ENCODE measurements at regions not wholly inside any gene's neighbourhood (a gene's known extent, or its start where the extent isn't known, plus 50 kb on each side); places are given as distances from the start of the nearest gene placed in this dataset.
A peak's percentile ranks its signal among the peaks of the same experiment; 100 is the strongest.

DNA sequence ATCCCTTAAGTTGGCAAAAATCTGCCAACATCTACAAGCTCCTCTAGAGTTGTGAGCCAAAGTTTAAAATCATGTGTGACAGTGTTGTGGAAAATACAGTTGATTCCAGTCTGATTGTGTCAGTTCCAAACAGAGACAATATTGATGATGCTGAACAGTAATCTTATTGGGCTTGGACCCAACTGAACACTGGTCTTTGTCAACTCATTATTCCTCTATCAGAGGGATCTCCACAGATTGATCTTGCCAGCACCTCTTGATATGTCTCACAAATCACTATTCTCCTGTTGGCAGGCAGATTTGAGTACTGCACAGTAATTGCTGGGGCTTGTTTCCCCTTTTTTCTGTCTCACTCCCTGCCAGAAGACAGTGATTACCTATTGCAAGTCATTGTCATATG lies 326.6 kb upstream of the DPH6 start:
- ChIA-PET CTCF (no interaction called here), POLR2A (no interaction called here)
- no peak overlapping the region for H3K4me3 ChIP-seq (ENCODE audit: low read depth, low read length)
- TF ChIP-seq, protein P1, sequence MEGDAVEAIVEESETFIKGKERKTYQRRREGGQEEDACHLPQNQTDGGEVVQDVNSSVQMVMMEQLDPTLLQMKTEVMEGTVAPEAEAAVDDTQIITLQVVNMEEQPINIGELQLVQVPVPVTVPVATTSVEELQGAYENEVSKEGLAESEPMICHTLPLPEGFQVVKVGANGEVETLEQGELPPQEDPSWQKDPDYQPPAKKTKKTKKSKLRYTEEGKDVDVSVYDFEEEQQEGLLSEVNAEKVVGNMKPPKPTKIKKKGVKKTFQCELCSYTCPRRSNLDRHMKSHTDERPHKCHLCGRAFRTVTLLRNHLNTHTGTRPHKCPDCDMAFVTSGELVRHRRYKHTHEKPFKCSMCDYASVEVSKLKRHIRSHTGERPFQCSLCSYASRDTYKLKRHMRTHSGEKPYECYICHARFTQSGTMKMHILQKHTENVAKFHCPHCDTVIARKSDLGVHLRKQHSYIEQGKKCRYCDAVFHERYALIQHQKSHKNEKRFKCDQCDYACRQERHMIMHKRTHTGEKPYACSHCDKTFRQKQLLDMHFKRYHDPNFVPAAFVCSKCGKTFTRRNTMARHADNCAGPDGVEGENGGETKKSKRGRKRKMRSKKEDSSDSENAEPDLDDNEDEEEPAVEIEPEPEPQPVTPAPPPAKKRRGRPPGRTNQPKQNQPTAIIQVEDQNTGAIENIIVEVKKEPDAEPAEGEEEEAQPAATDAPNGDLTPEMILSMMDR (IDR thresholded peaks at IDR 0.05; ENCODE audit: insufficient read depth, low read length, missing control alignments): no peak
- no peak for DNase-seq (ENCODE audit: low read depth, low spot score)

DNA sequence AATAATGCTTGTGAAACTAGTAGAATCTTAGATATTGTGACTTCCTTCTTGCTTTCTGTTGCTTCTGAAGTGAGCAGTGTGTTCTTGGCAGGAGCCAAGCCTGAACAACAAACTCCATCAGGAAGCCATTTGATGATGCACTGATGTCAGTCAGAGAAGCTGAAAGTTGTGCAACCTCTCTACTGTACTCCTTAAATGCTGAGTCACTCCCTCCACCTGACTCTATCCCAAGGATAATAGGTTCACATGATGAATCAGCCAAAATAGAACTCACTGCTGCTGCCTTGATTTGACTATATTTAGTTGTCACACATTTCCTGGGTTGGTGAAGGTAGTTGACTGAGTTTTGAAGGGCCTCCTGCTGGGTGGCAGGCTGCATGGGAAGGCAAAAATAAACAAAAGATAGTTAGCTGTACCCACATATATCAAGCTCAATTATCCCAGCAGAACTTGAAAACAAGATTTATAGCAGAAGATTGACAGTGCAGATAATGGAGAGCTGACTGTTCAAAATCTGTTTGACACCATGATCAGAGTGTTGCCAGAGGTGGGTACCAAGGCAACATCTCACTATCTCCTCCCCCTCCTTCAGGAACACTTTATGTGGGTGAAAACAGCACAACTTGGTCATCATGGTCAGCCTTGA lies 328.4 kb upstream of the DPH6 start:
- ChIA-PET POLR2A (no interaction called here), CTCF (interaction anchor here (1.5 kb wide), 1 partner anchor 8 kb away, joined by 4 read pairs; no protein-coding TSS in a partner anchor)
- peak; percentile 53 for DNase-seq (ENCODE audit: low read depth, low spot score)

DNA sequence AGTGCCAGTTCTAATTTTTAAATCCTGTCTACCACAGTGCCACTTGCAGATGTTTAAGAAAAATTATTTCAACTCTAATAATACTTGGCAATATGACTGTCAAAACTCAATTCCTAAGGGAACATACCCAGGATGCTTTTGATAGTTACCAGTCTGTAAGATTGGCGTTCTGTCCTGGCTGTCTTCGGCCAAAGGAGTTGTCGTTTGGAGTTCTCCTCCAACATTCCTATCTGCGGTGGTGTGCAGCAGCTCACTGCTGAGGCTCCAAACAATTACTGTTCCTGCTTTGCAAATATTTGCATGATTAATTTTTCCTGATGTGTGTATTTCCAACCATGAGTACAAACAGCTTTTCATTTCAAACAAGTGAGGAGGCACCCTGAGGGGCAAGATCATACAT lies 330.8 kb upstream of the DPH6 start:
- ChIA-PET POLR2A (no interaction called here), CTCF (no interaction called here)
- H3K4me3 ChIP-seq (ENCODE audit: low read depth, low read length): no peak overlapping the region
- no peak for DNase-seq (ENCODE audit: low read depth, low spot score)
- TF ChIP-seq, protein P1 (IDR thresholded peaks at IDR 0.05; ENCODE audit: insufficient read depth, low read length, missing control alignments): no peak

More for the DNA sequence above, 328.4 kb upstream of the DPH6 start:
- TF ChIP-seq, protein P1 (IDR thresholded peaks at IDR 0.05; ENCODE audit: insufficient read depth, low read length, missing control alignments): no peak
- no peak overlapping the region for H3K4me3 ChIP-seq (ENCODE audit: low read depth, low read length)

DNA sequence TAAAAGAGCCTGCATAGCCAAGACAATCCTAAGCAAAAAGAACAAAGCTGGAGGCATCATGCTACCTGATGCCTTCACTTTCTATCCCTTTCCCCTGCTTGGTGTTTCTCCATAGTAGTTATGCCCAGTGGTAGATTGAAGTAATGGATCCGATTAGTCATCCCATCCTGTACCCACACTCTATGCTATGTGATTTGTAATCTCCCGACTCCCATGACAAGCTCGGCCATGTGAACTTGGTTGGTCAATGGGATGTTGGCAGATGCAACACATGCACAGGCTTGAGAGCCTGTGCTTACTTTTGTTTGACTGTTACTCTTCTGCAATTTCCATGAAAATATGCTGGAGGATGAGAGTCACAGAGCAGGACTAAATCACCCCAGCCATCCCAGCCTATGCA lies 334.9 kb upstream of the DPH6 start:
- CTCF ChIA-PET: no interaction called here
- H3K4me3 ChIP-seq (ENCODE audit: low read depth, low read length): no peak overlapping the region
- TF ChIP-seq, protein P1 (IDR thresholded peaks at IDR 0.05; ENCODE audit: insufficient read depth, low read length, missing control alignments): no peak
- DNase-seq (ENCODE audit: low read depth, low spot score): no peak
- POLR2A ChIA-PET: no interaction called here

DNA sequence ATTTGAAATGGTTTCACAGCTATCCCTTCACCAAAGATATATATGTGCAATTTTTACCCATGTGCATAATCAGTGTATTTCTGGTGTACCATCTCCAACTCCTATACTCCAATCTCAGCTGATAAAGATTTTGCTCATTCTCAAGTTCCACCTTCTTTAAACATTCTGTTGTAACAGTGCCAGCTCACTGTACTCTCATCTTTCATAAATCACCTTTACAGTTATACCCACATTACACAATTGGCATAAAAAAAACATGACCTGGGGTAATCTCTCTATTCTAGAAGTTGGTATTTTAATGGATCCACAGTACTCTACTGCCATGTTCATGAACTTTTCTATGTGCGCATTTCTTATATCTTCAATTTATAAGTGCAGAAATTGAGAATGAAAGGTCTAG lies 339.9 kb upstream of the DPH6 start:
- ChIA-PET POLR2A (no interaction called here), CTCF (no interaction called here)
- H3K4me3 ChIP-seq (ENCODE audit: low read depth, low read length): no peak overlapping the region
- TF ChIP-seq, protein P1 (IDR thresholded peaks at IDR 0.05; ENCODE audit: insufficient read depth, low read length, missing control alignments): no peak
- no peak for DNase-seq (ENCODE audit: low read depth, low spot score)

DNA sequence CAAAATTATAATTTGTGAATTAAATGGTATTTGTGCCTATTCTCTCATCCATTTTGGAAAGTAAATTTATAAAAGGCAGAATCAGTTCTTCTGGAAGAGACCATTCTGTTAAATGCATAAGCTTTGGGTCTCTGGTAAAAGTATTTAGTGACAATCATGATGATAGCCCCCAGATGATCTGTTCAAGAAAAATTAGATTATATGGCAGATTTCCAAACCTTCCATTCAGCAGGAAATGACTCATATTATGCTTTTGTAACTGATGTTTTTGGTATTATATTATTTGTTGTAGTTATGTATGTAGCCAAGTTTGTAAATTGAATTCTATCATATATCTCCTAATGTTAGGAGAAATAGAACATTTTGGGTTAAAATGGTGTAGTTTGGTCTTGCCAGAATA lies 340.8 kb upstream of the DPH6 start:
- ChIA-PET CTCF (no interaction called here), POLR2A (no interaction called here)
- TF ChIP-seq, protein P1 (IDR thresholded peaks at IDR 0.05; ENCODE audit: insufficient read depth, low read length, missing control alignments): no peak
- no peak for DNase-seq (ENCODE audit: low read depth, low spot score)
- no peak overlapping the region for H3K4me3 ChIP-seq (ENCODE audit: low read depth, low read length)

Measured in AG04449 (cell line).